ENCODE measurements at regions not wholly inside any gene's neighbourhood (a gene's known extent, or its start where the extent isn't known, plus 50 kb on each side); places are given as distances from the start of the nearest gene placed in this dataset.

DNA sequence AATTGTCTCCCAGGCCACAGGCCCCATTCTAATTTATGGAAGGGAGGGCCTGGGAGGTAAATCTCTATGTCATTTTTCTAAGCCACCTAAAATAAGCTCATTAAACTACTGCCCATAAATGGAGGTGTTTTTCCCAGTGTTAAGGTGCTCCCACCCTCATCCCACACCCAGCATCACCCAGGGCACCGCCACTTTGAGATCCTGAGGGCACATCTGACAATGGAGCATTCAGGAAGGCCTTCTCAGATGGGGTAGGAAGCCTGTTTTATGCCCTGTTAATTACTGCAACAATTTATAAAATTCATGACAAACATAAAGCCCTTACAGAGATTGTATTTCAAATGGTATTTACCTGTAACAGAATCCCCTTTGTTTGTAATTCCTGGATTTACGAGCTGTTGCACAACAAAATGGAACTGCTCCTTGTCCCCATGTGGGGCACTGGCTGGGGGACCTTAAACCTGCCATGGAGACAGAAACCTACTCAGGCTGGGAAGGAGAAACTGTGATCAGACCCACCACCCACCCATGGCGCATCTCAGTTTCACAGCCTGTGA lies 319.5 kb upstream of the USP24 start:
- TF ChIP-seq, protein P1, sequence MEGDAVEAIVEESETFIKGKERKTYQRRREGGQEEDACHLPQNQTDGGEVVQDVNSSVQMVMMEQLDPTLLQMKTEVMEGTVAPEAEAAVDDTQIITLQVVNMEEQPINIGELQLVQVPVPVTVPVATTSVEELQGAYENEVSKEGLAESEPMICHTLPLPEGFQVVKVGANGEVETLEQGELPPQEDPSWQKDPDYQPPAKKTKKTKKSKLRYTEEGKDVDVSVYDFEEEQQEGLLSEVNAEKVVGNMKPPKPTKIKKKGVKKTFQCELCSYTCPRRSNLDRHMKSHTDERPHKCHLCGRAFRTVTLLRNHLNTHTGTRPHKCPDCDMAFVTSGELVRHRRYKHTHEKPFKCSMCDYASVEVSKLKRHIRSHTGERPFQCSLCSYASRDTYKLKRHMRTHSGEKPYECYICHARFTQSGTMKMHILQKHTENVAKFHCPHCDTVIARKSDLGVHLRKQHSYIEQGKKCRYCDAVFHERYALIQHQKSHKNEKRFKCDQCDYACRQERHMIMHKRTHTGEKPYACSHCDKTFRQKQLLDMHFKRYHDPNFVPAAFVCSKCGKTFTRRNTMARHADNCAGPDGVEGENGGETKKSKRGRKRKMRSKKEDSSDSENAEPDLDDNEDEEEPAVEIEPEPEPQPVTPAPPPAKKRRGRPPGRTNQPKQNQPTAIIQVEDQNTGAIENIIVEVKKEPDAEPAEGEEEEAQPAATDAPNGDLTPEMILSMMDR (IDR thresholded peaks at IDR 0.05) = no peak
- TF ChIP-seq EZH2 (IDR thresholded peaks at IDR 0.05) = no peak
- no peak for TF ChIP-seq EZH2phosphoT487 (IDR thresholded peaks at IDR 0.05)

Measured in neural progenitor cell (in vitro differentiated cells).